ENCODE measurements at regions not wholly inside any gene's neighbourhood (a gene's known extent, or its start where the extent isn't known, plus 50 kb on each side); places are given as distances from the start of the nearest gene placed in this dataset.
"Not testable (repeated sequence)": the region's sequence is repeated elsewhere in the genome, so short reads cannot be mapped to it uniquely, and the experiment has no call there.

DNA sequence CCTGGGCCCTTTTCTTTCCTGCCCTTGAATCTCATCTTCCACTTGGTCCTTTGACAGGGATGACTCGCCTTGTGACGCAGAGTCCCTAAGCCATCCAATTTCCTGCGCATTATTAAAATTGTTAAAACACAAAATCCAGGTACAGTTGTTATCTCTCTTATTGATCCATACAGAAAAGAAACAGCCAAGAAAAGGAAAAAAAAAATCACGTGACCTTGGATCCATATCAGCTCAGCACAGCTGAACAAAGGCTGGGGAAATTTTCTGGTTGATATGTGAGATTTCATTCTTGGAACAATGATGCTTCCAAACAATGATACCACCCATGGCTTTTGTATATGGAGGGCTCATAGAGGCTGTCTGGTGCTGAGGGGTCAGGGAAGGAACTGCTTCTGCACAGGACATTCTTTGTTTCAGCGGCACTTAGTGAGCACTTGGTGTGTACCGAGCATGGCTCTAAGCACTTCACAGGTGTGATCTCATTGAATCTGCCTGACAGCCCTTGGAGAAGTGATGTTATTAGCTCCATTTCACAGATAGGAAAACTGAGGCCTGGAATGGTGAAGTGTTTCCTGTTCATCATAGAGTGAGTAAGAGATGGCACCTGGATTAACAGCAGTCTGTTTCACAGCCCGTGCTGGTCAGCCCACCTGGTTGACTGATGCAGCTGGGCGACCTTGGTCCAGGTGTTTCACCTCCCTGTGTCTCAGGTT is 155.0 kb upstream of the SULF2 start:
- no peak for DNase-seq

DNA sequence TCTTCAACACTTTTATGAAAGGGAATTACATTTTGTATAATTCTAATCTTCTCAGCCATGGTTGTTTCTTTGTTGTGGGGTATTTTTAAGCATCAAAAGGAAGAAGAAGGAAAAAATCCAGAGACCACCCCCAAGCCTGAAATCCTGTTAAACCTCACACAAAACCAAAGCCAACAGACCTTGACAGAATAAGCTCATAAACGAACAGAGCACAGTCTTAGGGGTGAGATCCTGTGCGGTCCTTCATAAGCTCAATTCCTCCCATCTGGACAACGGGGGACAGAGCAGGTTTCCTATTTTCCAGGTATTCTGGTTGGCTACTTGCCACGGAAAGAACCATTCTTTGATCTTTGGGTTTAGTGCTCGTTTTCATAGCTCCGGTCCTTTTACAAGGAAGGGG is 151.3 kb upstream of the SULF2 start:
- no peak for DNase-seq

DNA sequence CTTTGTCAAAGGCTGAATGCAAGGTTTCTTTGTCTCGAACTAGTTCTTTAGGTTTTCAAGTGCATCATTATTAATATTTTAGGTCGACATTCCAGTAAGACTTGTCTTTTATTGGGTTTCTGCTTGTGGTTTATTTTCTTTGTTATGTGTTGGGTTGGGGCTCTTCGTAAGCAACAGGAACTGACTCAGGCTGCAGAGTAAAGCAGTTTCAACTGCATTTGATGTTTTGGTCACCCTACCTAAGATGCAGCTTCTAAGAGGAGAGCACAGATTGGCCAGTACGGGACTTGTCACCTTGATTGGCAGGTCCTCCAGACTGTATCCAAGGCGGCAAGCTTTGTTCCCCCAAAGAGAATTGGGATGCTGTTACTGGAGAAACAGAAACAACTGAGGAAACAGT is 149.5 kb upstream of the SULF2 start:
- DNase-seq: no peak

DNA sequence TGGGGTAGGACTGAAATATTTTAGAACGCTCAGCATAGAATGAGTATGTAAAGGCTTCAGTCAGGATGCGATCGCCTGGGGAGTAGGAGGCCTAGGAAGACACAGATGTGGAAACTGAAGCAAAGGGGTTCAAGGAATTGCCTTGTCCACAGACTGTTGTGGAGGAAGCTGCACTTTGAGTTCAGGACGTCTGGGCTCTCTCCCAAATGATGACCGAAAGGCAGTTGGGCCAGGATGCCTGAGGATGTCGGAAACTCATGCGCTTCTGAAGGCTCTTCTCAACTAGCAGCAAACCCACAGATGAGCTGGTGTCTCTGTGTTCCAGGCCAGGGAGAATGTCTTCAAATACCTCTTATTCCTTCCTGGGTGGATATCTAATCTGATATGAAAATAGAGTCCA is 146.2 kb upstream of the SULF2 start:
- no peak for DNase-seq

DNA sequence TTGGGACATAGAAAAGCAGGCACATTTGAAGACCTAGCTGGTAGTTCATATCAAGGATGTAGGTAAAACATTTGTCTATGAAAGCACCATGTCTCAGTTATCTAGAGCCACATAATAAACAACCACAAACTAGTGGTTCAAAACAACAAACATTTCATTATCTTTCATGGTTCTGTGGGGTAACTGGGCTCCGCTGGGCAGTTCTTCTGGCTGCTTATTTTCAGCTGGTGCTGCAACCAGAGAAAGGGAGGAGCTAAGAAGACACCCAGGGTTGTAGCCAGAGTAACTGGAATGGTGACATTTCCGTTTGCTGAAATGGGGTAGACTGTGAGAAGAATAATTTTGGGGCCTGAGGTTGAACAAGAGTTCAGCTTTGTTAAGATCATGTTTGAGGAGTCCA is 145.7 kb upstream of the SULF2 start:
- no peak for DNase-seq

DNA sequence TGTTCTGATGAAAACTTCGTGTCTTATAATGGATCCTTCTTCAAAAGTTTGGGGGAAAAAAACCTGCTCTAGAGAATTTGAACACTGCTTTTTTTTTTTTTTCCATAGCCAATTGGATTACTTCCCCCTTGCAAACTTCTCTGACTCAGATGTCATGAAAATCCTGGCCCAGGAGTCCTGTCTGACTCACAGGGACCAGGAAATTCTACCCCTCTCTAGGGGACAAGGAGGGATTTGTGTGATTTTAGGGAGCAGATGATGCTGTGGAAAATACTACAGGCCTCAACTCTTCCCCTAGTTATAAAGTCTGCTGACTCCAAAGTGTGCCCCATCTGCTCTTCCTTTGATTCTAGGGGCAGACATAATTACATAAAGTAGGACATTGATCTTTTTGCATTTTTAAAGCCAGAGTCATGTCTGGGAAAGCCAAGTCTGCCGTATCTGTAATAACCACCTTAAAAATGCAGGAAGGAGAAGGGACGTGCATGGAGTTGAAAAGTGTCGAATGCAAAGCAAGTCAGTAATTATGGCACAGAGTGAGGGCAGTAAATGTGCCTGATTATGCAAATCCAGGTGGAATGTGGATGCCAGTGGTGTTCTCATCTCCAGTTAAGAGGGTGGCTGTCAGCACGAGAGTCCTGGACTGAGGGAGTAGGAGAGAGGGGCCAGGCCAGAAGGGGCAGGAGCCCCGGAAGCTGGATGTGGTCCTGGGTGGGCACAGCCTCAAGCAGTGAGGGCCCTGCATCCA is 144.3 kb upstream of the SULF2 start:
- no peak for DNase-seq

DNA sequence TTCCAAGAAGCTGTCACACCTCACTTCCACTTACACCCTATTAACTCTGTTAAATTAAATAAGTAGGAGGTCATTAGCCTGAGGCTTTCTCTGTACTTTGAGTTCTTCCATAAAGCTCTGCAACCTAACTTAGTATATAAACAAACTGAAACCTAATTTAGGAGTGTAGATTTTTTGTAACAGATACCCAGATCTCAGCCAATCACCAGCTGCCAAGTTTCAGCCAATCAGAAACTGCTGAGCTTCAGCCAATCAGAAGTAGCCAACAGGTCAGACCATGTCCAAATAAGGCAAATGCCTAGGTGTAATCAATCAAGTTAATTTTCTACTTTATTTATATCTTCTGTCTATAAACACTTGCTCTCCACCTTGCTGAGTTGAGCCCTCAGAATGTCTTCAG is 142.7 kb upstream of the SULF2 start:
- no peak for DNase-seq

DNA sequence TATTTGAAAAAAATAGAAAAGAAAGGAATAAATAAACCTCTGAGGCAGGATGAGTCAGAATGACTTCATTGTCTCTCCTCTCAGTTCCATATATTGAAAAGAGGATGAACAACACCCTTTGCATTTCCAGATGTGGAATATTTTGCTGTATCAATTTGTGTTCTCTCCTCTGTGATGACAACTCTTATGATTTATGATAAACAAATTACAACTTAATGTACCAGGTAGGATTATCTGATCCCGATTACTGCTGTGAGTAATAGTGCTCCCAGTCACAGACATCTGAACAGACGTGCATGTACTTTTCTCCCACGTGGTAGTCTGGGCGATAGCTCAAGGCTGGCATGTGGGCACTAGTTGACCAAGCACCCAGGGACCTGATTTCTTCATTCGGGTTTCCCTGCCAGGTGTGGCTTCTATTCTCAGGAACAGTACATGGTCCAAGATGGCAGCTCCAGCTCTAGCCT is 142.1 kb upstream of the SULF2 start:
- DNase-seq: no peak

DNA sequence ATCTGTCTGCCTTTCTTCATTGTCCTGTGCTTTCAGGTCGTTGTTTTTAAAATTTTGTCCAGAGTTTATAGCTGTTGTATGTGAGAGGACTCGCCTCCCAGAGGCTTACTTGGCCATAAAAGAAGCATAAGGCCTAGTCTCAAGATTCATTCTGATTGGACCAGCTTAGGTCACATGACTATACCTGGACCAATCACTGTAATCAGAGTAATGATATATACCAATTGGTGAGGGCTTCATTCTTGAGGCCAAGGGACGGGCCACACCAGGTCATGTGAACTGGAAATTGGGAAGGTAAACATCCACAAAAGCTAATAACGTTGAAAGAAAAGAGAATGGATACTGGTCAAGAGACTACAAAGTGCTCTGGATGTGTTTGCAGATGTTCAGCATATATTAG is 141.4 kb upstream of the SULF2 start:
- no peak for DNase-seq

DNA sequence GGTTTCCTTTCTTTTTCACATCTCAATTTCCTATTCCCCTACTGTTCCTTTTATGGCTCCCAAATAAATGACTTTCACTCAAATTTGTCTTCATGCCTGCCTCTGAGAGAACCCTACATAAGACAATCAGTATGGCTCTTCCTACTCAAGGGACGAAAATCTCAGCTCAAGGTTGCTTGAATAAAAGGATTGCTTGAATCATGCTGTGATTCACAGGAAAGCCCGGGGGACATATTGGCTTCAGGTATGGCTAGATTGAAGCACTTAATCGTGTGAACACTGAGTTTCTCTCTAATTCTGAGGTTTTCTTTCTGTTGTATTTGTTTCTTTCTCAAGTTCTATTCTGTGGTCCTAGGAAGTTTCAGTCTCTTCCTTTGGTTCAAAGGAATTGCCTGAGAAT is 140.3 kb upstream of the SULF2 start:
- no peak for DNase-seq

DNA sequence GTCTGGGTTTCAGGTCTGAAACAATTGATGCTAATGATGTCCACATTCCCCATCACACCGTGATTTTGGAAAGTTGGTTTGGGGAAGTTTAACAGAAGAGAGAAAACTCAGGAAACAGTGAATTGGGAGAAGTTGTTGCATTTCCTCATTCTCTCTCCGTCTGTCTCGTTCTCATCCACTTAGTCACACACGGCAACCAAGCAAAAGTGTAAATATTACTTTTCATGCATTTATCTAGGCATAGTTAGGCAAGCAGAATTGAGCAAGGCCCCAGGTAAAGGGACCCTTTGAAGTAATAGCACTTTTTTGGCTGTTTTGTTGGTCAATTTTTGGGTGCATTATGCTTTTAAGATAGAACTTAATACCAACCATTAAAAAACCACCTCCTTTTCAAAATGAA is 137.0 kb upstream of the SULF2 start:
- no peak for DNase-seq

DNA sequence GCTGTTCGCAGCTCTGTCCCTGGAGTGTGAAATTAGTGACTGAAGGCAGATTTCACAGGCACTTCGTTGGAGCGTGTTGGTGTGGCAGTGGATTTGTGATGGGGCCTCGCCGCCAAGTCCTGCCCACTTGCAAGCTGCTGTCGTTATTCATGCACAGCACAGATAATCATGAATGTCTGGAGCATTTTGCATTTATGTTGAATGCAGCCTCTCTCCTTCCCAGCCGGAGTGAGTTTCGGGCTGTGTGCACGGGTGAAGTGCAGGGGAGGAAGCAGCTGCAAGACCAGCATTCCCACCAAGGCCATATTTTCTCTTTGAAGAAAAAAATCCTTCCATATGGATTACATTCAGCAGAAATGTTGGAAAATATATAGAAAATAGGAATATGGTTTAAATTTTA is 136.5 kb upstream of the SULF2 start:
- DNase-seq: not testable (repeated sequence)

DNA sequence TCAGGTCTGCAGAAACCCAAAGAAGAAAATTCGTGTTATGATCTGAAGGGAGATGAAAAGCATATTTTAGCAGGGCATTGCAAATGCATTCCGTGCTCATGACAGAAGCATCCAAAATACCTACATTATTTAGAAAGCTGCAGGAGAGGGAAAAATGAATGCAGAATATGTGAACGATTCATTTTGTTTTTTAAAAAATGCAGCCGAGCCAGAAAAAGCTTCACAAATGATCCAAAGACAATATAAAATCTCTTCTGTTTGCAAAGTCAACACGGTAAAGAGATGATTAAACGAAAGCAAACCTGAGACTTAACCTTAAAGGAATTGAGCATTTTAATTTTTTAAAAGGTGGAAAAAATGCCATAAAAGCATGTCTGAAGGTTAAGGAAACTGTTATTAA is 136.1 kb upstream of the SULF2 start:
- no peak for DNase-seq

DNA sequence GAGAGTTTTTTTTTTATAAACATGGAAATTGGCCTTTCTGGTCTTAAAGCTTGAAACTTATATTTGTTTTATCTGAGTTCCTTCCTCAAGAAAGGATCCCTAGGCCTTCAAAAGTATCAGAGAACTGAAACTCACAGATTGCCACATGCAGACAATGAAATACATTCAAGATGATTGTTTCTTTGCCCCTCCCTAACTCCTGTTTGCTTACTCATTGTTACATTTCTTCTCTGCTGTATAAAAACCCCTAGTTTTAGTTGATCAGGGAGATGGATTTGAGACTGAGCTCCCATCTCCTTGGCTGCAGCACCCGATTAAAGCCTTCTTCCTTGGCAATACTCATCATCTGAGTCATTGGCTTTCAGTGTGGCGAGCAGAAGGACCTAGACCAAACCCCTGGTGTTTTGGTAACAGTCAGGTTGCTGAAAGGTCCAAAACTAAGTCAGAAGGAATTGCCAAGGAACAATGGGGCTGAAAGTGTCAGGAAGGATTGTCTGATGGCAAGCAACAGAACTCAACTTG is 132.3 kb upstream of the SULF2 start:
- no peak for DNase-seq

DNA sequence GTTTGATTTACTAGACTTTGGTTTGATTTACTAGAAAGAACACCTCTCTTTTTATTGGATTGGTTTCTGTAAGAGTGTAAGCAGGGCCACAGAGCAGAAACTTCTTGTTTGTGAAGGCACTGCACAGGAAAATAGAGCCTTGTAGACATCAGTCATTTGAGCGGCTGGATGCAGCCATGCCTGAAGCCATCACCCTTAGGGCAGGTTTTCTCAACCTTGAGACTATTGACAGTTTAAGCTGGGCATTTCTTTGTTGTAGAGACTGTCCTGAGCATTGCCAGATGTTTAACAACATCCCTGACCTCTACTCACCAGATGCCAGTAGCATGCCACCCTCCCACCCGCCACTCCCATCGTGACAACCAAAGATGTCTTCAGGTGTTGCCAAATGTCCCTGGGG is 130.2 kb upstream of the SULF2 start:
- DNase-seq: no peak

DNA sequence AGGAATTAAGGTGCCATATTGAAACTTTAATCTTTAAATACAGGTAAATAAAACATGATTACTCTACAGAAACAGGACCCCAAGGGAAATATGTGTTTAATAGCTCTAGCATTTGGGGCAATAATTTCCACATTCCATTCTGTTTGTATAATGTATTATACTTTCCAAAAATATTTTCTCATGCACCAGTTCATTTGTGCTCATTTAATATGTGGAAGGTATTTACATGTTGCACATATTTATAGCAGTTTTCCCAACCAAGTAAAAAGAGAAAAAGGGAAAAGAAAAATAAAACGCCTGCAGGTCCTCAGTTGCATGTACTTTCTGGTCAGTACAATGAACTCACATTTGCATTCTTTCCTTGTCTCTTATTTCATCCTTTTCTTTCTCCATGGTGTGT is 129.5 kb upstream of the SULF2 start:
- DNase-seq: no peak

DNA sequence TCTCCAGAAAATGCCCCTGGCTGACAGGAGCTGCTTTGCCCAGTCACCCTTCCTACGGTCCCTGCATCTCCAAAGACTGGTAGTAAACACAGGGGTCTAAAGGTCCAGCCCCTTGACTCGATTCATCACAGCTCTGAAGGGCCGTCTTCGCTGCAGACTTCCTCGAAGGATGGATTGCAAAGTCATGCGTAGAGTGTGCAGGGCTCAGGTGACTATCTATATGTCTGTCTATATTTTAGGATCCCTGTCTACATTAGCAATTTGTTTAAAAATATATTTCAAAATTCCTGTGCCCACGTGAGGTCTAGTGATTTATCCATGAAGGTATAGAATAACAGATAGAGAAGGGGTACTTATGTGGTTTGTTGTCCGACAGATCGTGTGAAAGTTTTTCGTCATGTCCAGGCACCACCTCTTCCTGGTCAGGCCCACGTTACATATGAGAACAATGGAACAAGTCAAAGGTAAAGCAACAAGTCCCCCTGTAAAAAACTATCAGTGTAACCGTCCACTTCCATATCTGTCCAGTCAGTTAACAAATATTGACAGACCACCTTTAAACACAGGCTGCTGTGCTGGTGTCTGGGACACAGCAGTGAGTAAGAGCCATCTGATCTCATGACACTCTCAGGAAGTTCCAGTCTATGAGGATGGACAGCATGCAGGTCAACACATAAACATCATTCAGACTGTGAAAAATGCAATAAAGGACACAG is 127.7 kb upstream of the SULF2 start:
- DNase-seq: not testable (repeated sequence)

DNA sequence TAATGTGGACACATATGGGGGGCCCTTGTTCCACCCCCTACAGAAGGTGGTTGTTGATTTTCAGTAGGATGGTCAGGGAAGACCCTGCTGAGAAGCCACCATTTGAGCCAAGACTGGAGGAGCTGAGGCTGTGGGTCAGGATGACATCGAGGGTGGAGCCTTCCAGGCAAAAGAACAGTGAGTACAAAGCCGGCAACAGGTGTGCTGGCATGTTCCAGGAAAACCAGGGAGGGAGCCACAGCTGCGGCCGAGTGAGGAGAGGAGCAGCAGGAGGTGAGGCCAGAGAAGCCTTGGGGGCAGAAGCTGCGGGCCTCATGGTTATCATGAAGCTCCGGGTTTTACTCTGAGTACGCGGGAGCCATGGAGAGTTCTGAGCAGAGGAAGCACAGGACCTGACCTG is 126.9 kb upstream of the SULF2 start:
- DNase-seq: not testable (repeated sequence)

DNA sequence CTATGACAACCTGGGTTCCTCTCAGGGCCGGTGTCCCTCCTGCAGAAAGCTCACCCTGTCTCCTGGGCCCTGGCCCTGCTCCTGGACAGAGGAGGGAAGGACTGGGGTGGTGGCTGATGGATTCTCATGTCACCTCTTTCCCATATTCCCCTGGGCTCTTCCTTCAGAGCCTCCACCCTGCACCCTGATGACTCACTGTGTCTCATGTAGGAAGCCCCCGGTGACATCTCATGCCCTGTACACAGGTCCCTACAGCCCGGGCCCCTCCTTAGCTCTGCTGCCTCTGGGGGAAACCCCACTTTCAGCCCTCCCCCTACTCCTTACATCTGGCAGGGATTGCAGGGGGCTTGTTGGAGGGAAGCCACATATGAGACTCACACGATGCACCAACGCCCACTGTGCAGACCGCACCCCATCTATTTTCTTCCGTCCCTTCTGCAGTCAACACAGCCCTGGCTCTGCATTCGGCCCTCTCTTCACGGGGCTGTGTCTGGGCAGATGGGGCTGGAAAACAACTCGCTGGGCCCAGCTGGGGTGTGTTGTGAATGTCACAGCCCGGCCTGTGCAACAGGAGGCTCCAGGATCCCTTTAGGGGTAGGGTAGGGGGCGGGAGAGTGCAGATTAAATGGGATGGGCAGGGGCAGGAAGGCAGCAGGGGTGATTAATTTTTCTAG is 124.6 kb upstream of the SULF2 start:
- not testable (repeated sequence) for DNase-seq

DNA sequence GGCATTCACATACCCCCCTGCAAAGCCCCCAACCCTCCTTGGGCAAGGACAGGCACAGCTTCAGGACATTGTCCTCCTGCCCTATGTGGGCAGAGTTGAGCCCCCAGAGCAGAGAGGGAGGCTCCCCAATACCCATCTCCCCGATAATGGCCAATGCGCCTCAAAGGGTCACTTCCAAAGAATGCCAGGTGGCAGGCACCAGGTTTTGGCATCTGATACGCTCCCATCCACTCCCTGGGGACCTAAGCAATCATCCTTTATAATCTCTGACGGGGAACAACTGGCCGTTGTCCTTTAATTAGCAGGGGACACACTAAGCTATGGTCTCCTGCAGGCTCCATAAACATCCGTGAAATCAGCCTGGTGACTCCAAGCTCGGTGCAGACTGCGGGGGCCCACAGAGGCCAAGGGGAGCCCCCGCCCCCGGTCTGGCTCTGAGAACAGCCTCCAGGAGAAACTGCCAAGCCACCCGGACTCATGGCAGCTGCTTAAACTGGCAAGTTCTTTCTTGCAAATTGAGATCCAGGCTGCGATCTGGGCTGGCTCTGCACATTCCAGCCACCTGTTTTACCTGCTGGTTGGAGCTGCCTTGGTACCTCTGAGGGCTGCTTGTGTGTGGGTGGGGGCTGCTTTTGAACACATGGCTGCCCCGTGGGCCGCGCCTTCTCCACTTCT is 123.2 kb upstream of the SULF2 start:
- peak in 1 of 3 experiments; percentile 45 for DNase-seq

DNA sequence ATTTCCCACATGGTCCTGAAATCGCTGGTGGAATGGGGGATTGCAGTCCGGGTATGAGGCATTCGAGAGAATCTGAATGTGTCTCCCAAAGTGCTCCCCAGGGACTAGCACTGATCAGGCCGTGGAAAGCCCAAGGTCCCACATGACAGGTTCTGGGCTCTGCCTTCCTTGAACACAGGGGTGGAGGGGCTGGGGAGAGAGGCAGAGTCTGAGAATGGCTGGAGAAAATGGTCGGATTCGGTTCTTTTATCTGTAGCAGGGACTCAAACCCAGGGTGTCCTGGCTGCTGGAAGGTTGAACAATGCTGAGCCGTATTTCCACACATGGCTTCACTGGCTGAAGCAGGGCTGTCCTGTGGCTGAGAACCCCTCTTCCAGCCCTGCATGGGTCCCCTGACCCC is 122.7 kb upstream of the SULF2 start:
- peak in 1 of 3 experiments; percentile 10 for DNase-seq

DNA sequence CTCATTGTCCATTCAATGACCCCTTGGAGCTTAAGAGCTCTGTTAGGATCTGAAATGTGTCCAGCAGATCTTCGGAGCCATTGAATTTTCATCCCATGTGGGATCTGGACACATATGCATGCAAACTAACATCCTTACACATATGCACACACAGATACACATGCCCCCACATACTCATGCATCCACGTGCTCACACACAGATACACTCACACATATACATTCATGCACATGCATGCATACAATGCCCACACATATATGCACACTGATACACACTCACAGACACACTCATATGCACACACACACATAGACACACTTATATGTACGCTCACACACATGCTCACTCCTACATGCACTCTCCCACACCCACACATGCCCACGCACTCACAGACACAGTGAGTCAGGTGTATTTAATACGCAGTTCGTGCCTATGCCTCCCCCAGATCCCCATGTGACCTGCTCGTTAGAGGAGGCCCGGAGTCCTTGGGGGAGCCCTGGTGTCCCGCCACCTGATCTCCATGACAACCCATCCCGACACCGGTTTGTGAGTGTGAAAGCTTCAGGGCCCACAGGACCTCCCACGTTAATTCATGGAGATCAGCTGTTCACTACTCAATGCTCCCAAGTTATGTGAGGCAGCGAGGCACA is 121.9 kb upstream of the SULF2 start:
- no peak for DNase-seq
